HepG2 (cell line): ENCODE measurements at regions not wholly inside any gene's neighbourhood (a gene's known extent, or its start where the extent isn't known, plus 50 kb on each side); places are given as distances from the start of the nearest gene placed in this dataset.

Experiments used
- CBX1 ChIP-seq: IDR thresholded peaks from one replicate; pipeline ENCODE4 v1.6.1; 2016; ENCODE audit warnings: antibody characterized with exemption, low read depth
- EED ChIP-seq: sonication (generic); formaldehyde crosslinking; IDR thresholded peaks from 2 replicates; pipeline ENCODE4 v1.5.0; 2020; ENCODE audit warnings: mild to moderate bottlenecking, missing genetic modification reagents
- EZH2 ChIP-seq: conservative IDR thresholded peaks from 2 replicates; pipeline ENCODE4 v1.6.1; 2012; ENCODE audit warnings: mild to moderate bottlenecking, low read depth, low read length, moderate library complexity
- MEIS2 ChIP-seq: sonication (generic); formaldehyde crosslinking; IDR thresholded peaks from 2 replicates; pipeline ENCODE4 v1.9.0; 2021; ENCODE audit warnings: mild to moderate bottlenecking, missing genetic modification reagents
- YY1 ChIP-seq: IDR thresholded peaks from 2 replicates; pipeline ENCODE4 v1.6.1; 2011; ENCODE audit warnings: low read length, low read depth, moderate library complexity, mild to moderate bottlenecking; ENCODE audit not compliant: insufficient read depth, insufficient replicate concordance
- ZNF260 ChIP-seq: sonication (generic); formaldehyde crosslinking; IDR thresholded peaks from 2 replicates; pipeline ENCODE4 v1.4.0; 2020; ENCODE audit warnings: missing genetic modification reagents, low read depth, mild to moderate bottlenecking, borderline replicate concordance
- ZNF652 ChIP-seq: IDR thresholded peaks from 2 replicates; pipeline ENCODE4 v1.6.1; 2016; ENCODE audit warnings: low read depth, borderline replicate concordance
- ZSCAN31 ChIP-seq: sonication (generic); formaldehyde crosslinking; IDR thresholded peaks from 2 replicates; pipeline ENCODE4 v1.5.0; 2020; ENCODE audit warnings: low read depth, mild to moderate bottlenecking, missing genetic modification reagents
- TF ChIP-seq, protein P1 (sequence below): sonication (generic); formaldehyde crosslinking; IDR thresholded peaks from 2 replicates; pipeline ENCODE4 v1.5.0; 2020; ENCODE audit warnings: mild to moderate bottlenecking, missing genetic modification reagents, moderate library complexity

DNA sequence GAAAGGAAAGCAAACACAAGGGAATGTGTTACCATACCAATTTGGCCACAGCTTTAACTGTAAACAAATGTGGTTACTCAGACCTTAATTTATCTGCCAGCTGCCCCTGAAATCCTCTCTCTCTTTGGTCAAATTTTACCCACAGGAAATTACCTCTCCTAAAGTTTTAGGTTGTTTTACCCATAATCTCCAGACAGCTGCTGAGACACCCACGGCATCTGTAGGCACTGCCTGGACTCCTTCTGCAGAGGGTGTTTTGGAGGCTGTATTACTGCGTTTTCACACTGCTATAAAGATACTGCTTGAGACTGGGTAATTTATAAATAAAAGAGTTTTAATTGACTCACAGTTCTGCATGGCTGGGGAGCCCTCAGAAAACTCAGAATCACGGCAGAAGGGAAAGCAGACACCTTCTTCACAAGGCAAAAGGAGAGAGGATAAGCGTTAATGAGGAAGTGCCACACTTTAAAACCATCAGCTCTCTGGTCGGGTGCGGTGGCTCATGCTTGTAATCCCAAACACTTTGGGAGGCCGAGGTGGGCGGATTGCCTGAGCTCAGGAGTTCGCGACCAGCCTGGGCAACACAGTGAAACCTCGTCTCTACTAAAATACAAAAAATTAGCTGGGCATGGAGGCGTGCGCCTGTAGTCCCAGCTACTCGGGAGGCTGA lies 677.5 kb upstream of the FSHR start:
- no peak for TF ChIP-seq CBX1
- no peak for TF ChIP-seq ZSCAN31 (CRISPR knock-in tag)
- TF ChIP-seq EZH2, result no peak
- no peak for TF ChIP-seq EED
- TF ChIP-seq ZNF260 (CRISPR knock-in tag), result no peak
- TF ChIP-seq, protein P1, sequence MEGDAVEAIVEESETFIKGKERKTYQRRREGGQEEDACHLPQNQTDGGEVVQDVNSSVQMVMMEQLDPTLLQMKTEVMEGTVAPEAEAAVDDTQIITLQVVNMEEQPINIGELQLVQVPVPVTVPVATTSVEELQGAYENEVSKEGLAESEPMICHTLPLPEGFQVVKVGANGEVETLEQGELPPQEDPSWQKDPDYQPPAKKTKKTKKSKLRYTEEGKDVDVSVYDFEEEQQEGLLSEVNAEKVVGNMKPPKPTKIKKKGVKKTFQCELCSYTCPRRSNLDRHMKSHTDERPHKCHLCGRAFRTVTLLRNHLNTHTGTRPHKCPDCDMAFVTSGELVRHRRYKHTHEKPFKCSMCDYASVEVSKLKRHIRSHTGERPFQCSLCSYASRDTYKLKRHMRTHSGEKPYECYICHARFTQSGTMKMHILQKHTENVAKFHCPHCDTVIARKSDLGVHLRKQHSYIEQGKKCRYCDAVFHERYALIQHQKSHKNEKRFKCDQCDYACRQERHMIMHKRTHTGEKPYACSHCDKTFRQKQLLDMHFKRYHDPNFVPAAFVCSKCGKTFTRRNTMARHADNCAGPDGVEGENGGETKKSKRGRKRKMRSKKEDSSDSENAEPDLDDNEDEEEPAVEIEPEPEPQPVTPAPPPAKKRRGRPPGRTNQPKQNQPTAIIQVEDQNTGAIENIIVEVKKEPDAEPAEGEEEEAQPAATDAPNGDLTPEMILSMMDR, result no peak
- no peak for TF ChIP-seq ZNF652
- TF ChIP-seq YY1, result no peak
- no peak for TF ChIP-seq MEIS2 (CRISPR knock-in tag)
